ENCODE measurements at regions not wholly inside any gene's neighbourhood (a gene's known extent, or its start where the extent isn't known, plus 50 kb on each side); places are given as distances from the start of the nearest gene placed in this dataset.

DNA sequence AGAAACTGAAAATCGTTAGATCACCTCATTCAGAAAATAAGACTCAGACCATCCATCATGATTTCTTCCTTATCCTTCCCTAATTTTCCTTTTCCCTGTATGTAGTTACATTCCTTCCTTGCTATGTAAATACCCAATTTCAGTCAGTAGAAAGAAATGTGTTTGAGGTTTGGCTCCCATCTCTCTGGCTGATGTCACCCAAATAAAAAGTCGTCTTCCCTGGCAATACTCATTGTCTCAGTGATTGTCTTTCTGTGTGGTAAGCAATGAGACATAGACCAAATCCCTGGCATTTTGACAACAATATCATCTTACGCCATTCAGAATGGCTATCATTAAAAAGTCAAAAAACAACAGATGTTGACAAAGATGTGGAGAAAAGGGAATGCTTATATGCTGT is 303.9 kb upstream of the EDIL3 start:
- no peak for DNase-seq (ENCODE audit: low spot score)

DNA sequence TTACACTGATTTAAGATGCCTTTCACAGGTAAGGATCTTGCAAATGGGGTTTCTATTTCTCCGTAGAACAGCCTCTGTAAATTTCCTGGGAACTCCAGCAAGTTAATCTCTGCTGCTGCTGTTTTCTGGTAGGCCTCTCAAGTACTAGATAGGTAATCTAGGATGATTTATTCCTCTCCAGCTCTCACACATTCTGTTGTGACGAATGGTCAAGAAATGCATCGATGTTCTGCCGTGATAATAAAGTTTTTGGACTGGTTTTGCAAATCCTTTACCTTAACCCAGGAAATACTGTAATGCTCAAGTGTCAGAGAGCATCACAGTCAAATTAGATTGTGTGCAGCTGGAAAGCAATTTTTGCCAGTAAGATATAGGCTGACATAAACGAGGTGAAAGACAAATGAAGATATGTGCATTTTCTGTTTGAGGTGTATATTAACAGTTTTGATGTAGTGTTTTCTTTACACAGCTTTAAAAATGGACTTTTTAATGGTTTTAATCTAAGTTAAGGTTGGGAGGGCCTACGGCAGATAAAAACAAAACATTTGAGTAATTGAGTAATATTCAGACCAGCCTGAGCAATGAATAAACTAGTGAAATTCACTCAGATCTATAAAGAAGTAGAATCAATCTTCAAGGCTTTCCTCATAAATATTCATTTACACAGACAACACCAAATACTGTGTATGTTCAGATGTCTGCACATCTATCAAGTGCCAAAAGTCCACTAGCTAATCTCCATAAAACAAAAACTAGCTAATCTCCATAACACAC is 300.6 kb upstream of the EDIL3 start:
- DNase-seq (ENCODE audit: low spot score) = no peak

DNA sequence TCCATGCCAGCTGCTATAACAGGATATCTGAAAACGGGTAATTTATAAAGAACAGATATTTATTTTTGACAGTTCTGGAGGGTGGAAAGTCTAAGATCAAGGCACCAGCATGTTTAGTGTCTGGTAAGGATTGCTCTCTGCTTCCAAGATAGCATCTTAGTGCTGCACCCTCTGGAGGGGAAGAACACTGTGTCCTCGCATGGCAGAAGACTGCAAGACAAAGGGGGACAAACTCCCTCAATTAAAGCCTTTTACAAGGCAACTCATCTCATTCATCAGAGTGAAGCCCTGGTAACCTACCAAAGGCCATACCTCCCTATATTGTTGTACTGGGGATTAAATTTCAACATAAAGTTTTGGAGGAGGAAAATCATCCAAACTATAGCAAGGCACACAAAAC is 298.9 kb upstream of the EDIL3 start:
- no peak for DNase-seq (ENCODE audit: low spot score)

DNA sequence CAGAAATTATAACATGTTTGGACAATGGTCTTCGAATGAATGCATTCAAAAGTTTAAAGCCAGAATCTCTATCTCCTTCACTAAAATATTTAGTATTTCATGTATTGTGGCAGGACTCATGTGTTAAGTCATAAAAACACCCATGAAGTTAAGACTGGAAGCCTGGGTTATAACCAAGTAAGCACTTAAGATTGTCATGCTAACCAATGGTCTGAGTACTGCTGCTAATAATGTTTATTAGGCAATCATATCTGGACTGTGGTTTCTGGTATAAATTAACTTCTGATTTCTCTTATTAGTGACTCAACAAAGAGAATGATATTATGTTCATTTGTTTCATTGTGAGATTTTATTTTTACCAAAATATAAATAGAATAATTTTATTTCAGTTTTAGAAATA is 297.9 kb upstream of the EDIL3 start:
- no peak for DNase-seq (ENCODE audit: low spot score)

DNA sequence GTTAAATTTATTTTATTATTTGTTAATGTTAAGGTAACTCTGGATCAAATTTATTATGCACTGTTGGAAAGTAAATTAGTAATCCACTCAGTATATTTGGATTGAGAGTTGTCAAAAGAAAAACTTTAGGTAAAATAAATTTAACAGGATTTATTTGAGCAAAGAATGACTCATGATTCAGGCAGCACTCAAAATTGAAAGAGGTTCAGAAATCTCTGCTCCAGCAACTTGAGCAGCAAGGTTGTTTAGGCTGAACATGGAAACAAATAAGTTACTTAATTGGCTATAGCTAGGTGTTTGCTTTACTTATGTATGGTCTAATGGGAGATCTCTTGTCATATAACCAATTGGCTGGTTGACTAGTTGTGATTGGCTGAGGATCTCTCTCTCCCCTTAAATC is 296.2 kb upstream of the EDIL3 start:
- no peak for DNase-seq (ENCODE audit: low spot score)

DNA sequence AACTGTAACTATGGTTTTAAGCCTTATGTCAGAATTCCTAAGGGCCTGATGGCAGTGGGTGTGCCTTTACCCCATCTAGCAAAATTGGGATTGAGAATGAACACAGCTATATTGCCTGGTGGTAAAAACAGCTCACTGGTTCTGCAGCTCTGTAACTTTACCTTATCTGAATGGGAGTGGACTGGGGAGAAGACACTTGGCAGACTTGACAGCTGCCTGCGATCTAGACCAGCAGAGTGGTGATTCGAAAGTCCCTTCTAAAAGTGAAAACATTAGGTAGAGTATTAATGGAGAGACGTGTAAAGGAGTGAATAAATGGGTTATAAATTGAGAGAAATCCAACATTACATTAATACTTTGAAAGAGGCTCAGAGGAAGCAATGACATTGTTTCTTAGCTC is 289.1 kb upstream of the EDIL3 start:
- DNase-seq (ENCODE audit: low spot score) = no peak

DNA sequence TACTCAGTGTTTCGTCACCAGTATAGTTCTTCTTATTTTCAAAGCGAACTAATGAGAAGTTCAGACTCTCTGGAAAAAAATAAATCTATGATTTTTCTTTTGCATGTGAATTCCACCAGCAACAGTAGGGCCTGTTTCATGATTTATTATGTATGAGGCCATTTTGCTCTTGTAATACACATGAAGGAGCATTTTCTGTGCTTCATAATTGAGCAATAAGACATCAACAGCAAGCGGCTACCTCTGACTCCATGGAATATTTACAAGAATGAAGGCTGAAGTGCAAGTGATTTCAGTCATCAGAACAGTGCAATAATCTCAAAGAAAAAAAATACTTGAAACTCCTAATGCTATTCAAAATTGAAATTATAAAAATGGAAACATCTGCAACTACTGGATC is 282.9 kb upstream of the EDIL3 start:
- no peak for DNase-seq (ENCODE audit: low spot score)

DNA sequence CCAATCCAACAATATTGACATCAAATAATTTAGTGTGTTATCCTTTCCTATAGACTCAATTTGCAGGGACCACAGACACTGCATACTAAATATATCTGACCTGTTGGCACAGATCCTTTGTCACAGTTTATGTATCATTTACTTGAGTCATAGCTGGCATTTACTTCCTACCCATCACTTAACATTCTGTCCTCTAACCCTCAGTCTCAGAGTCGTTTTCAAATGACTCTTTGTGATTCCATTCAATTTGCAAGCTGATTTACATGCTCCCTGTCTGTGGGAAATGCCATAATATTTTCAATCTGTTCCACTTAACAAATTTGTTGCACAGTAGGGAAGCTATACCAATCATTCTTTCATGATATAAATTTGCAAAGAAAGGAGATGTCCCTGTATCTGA is 265.7 kb upstream of the EDIL3 start:
- DNase-seq (ENCODE audit: low spot score) = no peak

DNA sequence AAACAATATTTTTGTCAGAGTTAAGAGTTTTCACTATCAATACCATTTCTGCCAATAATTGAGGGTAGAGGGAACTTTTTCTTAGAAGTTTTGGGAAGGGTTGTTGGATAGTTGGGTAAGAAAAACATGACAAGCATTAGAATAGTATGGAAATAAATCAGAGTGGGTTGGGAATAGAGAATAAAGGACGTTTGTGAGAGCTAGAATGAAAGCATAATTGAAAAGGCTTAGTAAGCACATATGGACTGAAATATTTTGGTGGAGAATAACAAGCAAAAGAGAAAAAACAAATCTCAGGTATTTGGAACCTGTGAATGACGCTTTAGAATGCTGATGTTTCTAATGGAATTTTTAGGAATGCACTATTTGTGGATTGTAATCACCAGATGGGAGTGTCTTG is 262.9 kb upstream of the EDIL3 start:
- no peak for DNase-seq (ENCODE audit: low spot score)

DNA sequence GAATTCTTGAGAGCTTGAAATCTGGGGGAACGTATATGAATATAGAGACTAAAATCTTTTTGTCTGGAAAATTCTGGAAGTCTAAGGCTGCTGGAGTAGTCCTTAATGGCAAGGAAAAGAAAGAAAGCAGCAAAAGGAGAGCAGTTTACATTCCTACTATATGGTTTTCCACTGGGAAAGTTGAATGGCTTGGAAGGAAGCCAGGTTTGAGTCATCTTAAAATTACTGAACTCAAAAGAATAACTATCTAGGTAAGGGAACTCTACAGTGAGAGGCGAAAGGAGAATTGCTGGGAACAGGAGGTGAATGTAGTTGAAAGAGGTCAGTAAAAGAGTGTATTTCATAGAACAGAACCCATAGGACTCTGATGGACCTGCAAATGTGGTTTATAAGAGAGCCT is 258.1 kb upstream of the EDIL3 start:
- DNase-seq (ENCODE audit: low spot score) = no peak

DNA sequence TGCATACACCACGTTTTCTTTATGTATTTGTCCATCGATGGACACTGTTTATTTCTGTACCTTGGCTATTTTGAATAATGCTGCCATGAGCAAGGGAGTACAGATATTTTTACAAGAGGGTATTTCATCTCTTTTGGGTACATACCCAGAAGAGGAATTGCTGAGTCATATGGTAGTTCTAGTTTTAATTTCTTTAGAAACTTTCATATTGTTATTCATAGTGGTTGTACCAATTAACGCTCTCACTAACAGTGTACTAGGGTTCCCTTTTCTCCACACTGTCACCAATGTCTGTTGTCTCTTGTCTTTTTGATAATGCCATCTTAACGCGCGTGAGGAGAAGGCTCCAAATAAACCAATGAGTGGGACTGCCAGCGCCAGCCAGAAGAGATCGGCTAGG is 257.6 kb upstream of the EDIL3 start:
- no peak for DNase-seq (ENCODE audit: low spot score)

DNA sequence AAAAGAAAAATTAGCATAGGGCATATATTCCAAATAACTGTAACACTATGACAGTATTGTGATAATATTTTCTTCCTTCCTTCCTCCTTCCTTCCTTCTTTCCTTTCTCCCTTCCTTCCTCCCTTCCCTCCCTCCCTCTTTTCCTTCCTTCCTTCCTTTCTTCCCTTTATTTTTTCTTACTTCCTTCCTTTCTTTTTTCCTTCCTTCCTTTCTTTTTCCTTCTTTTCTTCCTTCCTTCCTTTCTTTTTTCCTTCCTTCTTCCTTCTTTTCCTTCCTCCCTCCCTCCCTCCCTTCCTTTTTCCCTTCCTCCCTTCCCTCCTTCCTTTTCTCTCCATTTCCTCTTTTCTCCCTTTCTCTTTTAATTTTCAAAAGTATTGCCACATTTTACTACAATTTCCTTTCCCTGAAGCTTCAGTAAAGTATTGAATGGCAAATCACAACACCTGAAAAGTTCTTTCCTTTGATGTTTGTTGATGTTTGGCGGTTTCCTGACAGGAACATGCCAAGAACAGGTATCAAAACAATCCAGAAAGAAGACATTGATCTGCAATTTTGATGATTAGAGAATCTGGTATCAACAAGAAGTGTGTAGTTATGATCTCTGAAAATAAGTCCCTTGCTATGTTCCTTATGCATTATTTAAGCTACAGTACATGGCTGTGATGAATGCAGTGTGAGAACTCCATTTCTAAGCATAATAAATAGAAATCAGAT is 253.1 kb upstream of the EDIL3 start:
- no peak for DNase-seq (ENCODE audit: low spot score)

DNA sequence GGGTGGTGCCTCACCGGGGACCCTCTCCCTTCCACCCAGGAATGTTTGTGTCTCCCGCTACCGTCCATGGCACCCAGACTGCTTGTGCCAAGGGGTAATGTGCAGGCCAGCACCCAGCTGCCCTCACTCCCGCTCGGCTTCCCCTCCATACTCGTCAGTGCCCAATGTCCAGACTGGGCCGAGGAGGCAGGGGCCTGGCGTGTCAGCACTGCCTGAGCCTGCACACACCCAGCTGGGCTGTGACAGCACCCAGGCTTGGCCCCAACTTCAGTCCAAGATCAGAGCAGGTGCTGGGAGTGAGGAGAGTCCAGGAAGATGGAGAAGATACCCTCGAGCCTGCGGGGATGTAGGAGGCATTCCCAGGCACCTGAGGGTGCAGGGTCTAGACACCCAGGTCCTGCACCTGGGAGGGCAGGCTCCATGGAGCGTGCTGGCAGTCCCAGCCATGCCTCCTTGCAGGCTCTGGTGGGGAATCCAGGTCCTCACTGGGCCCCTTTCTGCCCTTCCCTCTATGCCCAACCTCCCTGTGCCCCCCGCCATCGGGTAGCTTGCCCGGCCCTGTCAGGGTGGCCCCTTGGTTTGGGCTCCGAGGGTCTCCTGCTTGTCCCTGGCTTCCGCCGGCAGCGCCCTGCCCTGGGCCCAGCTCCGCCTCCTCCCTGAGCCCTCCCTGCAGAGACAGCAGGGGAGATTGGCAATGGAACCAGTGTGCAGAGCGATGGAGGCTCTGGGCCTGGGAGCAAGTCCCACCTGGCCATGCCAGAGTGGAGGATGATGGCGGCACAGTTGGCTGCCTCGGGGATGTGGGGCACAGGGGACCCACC is 250.8 kb upstream of the EDIL3 start:
- no peak for DNase-seq (ENCODE audit: low spot score)

DNA sequence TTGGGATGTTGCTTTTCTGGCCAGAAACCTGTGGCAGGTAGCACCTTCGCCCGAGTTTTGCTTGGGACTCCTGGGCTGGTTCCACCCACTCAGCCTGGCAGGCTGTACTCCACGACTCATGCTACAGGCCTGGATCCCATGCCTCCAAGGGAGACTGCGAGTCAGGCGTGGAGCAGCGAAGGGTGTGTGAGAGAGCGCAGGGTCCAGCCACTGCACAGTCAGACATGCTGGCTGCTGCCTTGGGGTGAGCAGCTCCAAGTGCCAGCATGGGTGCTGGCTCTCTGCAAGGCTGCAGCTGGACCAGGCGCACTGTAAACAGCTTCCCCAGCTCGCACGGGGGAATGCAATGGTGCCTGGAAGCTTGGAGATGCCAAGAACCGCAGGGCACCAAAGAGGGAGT is 249.6 kb upstream of the EDIL3 start:
- no peak for DNase-seq (ENCODE audit: low spot score)

DNA sequence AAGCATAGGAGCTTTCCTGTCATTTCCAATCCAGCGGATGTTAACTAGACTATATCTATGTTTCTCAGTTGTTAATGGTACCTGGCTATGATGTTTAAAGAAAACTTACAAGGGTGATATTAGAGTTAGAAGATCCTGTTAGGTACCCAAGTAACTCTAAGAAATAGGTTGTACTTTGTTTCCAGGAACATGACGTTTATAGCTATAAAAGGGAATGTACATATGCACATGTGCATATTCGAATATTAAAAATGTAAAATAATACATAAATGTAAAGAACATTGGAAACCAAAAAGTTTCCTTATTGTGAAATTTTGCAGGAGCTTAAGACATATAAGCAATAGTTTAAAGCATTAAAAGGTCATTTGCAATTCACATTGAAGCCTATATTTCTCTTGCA is 247.7 kb upstream of the EDIL3 start:
- DNase-seq (ENCODE audit: low spot score) = no peak

DNA sequence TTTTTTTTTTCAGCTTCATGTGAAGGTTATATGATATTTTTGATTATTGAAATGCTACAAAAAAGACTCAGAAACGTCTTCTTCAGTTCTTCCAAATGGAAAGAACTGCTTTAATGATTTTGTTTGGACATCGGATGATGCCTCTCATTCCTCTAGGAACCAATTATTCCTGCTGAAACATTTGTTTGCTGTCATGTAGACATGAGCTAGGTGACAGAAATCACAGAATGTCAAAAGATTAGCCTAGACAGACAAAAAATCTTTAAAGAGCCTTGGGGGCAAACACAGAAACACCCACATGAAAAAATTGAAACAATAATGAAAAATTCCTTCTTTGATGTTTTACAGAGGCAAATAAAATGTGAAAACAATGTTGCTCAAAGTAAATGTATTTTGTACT is 244.2 kb upstream of the EDIL3 start:
- DNase-seq (ENCODE audit: low spot score) = no peak

DNA sequence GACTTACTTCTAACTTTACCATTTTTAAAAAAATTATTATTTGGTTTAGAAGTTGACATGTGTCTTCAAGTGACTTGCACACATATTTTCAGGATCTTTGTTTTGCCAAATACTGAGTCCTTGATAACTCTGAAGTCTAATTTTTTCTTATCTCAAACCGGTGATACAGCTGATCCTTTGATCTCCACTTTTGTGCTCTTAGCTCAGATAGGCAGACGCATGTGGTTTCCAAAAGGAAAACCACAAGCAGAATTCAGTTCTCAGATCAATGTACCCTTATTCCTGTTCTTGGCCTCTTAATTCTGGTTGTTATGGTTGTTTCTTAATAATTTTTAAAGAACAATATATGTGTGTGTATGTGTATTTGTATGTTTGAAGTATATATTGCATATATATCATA is 238.3 kb upstream of the EDIL3 start:
- DNase-seq (ENCODE audit: low spot score) = no peak

DNA sequence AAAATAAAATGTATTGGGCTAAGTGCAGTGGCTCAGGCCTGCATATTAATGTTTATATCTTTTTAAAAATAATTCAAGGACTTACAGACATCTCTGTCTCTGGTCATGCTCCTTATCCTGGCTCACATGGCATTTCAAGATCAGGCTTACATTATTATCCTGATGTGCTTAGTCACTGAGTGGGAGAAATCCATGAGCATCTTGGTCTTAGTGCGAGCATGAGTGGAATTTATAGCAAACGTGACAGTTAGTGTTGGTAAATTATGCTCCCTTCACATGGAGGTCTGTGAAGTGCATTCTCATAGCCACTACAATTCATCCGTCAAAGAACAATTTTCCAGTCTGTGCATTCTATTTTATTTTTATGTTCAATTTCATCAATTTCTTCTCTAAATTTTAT is 237.8 kb upstream of the EDIL3 start:
- DNase-seq (ENCODE audit: low spot score) = no peak

DNA sequence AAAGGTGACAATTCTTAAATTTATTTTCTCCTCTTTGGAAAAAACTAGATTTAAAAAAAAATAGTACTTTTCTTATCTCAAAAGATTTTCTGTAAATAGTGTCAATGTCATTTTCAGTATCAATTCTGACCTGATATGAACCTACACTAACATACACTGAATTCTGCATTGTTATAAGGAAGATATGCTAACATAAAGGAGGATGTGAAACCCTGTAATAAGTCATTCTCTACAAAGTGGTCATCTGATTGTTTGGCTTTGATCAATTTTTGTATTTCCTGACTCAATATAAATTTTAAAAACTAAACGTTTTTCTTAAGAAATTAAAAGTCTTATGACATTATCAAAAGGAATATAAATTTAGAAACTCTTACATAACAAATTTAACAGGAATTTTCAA is 233.6 kb upstream of the EDIL3 start:
- no peak for DNase-seq (ENCODE audit: low spot score)

DNA sequence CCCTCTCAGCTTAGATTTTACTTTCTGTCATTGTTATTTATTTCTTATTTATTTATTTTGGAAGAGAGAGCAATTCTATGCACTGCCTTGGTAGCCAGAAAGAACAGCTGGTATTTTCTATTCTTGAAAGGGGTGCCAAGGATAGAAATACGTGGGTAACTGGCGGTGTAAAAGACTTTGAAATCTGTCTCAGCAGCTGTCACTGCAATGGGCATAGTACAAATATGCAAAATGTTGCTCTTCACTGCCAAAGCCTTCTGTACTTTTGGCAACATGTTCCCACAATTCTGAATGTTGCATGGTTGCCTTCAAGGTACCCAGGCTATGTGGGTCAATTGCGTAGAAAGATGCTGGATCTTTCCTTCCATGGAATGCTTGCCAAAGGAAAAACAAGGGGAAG is 230.2 kb upstream of the EDIL3 start:
- no peak for DNase-seq (ENCODE audit: low spot score)

DNA sequence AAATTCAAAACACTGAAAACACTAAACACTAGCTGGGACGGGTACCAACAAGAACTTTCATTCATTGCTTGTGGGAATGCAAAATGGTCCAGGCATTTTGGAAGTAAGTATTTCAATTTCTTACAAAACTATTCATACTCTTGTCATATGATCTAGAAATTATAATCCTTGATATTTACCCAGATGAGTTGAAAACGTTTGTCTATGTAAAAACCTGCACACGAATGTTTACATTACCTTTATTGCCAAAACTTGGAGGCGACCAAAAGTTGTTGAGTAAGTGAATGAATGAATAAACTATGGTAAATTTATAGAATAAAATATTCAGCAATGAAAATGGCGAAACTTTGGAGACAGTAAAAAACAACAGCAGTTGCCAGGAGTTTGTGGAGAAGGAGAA is 222.1 kb upstream of the EDIL3 start:
- no peak for DNase-seq (ENCODE audit: low spot score)

DNA sequence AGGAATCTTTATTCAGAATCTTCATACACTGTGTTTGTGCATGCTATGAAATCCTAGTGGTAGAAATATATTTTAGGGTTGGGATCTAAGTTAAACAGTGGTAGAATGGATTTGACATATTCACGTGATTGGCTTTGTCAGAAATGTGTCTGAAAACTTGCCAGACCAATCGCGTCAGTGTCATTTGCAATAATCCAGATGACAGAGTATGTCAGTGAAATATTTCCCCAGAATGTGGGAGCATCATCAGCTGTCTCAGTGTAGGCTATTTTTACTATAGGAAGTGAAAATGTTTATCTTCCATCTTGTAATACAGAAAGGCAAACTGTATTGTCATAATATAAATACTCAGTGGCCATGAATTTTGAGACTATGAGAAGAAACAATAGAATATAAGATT is 220.6 kb upstream of the EDIL3 start:
- no peak for DNase-seq (ENCODE audit: low spot score)

Measured in HT-29 (cell line).